Lower leg skin (tissue), 3 donors: ENCODE measurements at regions not wholly inside any gene's neighbourhood (a gene's known extent, or its start where the extent isn't known, plus 50 kb on each side); places are given as distances from the start of the nearest gene placed in this dataset.

ENCODE experiments used
- POLR2A ChIP-seq, 2 donors: fragments of 450-650 bp; IDR thresholded peaks; one replicate each; pipeline ENCODE4 v1.6.1; 2016 to 2017; ENCODE audit warnings: antibody characterized with exemption in 2 of 2, mild to moderate bottlenecking in 1 of 2, moderate library complexity in 1 of 2
- TF ChIP-seq, protein P1 (sequence below), 3 donors: fragments of 450-650 bp; IDR thresholded peaks; one replicate each; pipeline ENCODE4 v1.5.1; 2016; ENCODE audit warnings: antibody characterized with exemption in 3 of 3, mild to moderate bottlenecking in 3 of 3, moderate library complexity in 2 of 3

DNA sequence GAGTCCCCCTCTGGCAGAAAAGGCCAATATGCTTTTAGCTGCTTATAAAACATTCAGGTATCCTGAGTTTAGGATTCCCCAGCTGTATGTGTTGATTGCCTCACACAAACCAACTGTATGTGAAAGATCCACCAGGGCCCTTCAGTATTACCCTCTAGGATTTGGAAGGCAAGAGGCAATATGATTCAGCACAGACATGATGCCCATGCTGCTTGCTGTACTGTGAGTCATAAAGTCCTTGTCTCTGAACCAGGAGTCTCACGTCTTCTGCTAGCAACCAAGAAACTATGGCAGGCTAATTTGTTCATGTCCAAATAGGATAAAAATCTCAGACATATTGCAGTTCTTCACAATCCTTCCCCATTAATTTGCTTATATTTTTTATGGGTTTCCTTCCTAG is 789.2 kb upstream of the SLC35B3 start:
- TF ChIP-seq POLR2A (IDR thresholded peaks at IDR 0.05): no peak
- TF ChIP-seq, protein P1, sequence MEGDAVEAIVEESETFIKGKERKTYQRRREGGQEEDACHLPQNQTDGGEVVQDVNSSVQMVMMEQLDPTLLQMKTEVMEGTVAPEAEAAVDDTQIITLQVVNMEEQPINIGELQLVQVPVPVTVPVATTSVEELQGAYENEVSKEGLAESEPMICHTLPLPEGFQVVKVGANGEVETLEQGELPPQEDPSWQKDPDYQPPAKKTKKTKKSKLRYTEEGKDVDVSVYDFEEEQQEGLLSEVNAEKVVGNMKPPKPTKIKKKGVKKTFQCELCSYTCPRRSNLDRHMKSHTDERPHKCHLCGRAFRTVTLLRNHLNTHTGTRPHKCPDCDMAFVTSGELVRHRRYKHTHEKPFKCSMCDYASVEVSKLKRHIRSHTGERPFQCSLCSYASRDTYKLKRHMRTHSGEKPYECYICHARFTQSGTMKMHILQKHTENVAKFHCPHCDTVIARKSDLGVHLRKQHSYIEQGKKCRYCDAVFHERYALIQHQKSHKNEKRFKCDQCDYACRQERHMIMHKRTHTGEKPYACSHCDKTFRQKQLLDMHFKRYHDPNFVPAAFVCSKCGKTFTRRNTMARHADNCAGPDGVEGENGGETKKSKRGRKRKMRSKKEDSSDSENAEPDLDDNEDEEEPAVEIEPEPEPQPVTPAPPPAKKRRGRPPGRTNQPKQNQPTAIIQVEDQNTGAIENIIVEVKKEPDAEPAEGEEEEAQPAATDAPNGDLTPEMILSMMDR (IDR thresholded peaks at IDR 0.05): no peak
